HG02678 (cell line): ENCODE measurements at regions not wholly inside any gene's neighbourhood (a gene's known extent, or its start where the extent isn't known, plus 50 kb on each side); places are given as distances from the start of the nearest gene placed in this dataset.

Experiments used
- ATAC-seq: cut with Tn5 transposase; IDR thresholded peaks from one replicate; pipeline ENCODE4 v1.9.1; 2021; ENCODE audit warnings: mild to moderate bottlenecking, moderate library complexity; ENCODE audit not compliant: unreplicated experiment

DNA sequence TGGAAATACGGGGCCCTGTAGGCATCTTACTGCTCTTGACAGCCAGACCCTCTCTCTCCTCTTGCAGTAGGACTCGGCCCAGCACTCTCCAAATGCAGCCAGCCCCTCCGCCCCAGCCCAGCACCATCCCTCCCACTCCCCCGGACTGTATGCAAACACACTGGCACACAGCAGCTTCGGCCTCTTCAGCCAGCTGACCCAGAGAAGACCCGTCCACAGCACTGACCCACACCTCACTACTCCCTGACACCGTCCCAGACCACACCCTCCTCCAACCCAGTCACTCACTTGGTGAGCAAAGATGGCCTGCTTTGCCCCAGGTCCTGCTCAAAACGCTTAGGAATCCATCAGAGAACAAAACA lies 164.6 kb downstream of the IGLL1 start:
- no peak for ATAC-seq

DNA sequence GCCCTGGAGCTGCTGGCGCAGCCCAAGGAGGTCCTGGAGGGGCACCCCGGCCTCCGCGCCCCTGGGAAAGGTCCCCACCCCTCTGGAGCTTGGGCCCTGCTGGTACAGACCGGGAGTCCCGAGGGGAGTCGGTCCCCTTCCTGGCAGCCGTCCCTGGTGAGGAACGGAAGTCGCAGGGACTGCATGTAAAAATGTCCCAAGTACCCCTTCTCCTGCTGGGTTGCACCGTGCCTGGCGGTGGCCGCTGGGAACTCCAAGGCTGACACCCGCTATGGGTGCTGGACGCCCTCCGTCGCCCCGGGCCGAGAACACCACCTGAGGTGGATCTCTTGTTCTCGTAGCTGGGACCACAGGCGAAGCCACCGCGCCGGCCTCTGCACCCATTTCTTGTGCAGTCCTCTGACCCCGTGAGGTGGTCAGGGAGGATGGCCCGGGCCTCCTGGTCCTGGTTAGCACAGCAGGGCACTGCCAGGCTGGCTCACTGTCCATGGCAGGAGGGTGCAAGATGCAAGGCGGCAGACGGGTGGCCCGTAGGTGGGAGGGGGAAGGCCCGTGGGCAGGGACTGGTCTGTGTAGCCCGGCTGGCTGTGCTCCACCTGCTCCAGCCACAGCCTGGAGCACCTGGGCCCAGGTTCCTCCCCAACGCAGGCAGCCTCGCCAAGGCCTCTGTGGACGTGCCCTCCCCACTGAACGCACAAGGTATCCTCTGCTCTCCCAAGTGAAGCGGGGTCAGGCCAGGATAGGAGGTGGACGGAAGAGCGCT lies 165.2 kb downstream of the IGLL1 start:
- no peak for ATAC-seq

DNA sequence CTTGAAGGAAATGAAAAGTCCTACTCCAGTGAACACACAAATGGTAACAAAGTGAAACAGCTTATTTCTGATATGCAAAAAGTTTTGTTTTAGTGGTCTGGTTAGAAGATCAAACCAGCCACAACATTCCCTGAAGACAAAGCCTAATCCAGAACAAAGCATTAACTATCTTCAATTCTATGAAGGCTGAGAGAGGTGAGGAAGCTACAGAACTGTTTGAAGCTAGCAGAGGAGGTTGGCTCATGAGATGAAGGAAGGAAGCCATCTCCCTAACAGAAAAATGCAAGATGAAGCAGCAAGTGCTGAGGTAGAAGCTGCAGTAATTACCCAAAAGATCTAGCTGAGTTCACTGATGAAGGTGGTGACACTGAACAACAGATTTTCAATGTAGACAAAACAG lies 168.4 kb downstream of the IGLL1 start:
- ATAC-seq, result no peak

DNA sequence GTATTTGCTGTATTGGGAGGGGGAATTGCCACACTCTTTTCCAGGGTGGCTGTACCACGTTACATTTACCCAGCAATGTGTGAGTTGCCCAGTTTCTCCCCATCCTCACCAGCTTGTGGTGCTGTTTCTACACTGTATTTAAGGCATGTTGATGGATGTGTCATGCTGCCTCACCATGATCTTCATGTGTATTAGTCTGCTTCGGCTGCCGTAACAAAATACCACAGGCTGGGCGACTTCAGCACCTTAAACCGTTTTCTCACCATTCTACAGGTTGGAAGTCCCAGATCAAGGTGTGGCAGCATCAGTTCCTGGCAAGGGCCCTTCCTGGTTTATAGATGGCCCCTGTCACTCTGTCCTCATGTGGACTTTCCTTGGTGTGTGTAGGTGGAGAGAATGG lies 169.7 kb downstream of the IGLL1 start:
- ATAC-seq, result no peak

DNA sequence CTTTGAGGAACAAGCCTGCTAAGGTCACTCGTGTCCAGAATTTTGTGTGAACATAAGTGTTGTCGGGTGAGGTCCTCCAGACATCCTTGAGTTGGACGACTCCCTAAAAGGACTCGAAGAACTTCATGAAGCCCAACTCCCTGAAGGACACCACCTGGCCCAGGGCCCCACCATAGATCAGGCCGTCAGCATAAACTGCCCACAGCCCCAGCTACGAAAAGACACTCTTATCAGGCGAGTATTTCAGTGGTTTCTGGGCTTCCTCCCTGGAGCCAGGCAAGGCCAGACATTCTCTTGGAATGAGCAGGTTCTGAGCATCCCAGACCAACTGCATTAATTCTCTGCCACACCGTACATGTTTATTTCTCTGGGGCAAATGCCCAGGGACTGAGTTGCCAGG lies 170.1 kb downstream of the IGLL1 start:
- ATAC-seq, result no peak

DNA sequence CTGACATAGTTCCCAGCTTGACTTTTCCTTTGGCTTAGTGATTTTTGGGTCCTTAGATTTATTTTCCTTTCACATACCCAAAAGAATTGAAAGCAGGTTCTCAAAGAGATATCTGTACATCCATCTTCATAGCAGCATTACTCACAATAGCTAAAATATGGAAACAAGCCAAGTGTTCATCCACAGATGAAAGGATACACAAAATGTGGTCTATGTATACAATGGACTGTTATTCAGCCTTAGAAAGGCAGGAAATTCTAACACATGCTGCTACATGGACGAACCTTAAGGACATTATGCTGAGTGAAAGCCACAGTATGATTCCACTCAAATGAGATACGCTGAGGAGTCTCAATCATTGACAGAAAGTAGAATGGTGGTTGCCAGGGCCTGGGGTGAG lies 171.8 kb downstream of the IGLL1 start:
- ATAC-seq, result no peak

DNA sequence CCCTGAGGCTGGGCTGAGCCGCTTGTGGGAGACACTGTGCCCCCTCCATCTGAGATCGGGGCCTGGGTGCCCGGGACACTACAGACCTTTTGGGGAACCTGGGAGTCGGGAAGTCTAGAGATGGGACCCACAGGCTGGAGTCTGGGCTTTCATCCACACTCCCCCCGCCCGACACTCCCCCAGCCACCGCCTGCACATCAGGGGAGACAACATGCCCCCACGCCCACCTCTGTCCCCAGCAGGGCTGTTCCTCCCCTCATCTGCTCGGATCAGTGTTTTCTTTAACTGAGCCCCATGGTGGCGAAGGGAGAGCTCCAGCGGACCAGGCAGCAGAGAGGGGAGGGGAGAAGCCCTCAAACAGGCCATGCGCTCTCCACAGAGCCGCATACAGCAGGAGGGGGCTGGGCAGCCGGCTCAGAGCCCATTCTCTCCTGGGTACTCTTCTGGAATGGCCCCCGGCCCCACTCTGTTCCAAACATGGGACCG lies 174.7 kb downstream of the IGLL1 start:
- no peak for ATAC-seq

DNA sequence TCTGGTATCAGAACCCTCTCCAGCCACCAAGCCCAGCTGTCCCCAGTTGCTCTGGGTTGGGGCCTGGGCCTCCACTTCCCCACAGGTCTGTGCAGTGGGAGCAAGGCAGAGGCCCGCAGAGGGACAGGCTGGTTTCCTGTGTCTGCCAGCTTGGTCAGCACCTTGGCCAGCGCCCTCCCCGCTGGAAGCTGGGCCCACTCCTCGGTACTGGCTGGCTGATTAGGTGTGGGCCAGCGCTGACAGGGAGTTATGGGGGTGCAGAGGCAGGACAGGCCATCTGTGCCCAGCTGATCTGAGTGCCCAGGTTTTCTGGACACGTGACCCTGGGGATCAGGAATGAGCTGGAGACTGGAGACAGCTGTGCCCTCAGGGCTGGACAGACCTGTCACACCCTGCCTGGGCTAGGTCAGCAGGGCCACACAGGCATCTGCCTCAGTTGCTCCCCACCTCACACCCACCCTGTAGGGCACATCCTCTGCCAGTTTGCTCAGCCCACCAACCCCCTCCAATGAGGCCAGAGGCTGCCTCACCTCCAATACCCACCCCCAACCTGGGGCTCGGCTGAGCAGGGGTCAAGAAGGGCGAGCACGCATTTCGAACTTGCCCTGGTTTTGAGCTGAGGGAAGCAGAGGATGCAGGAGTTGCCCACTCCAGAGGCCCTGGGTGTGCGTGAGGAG lies 175.3 kb downstream of the IGLL1 start:
- no peak for ATAC-seq

DNA sequence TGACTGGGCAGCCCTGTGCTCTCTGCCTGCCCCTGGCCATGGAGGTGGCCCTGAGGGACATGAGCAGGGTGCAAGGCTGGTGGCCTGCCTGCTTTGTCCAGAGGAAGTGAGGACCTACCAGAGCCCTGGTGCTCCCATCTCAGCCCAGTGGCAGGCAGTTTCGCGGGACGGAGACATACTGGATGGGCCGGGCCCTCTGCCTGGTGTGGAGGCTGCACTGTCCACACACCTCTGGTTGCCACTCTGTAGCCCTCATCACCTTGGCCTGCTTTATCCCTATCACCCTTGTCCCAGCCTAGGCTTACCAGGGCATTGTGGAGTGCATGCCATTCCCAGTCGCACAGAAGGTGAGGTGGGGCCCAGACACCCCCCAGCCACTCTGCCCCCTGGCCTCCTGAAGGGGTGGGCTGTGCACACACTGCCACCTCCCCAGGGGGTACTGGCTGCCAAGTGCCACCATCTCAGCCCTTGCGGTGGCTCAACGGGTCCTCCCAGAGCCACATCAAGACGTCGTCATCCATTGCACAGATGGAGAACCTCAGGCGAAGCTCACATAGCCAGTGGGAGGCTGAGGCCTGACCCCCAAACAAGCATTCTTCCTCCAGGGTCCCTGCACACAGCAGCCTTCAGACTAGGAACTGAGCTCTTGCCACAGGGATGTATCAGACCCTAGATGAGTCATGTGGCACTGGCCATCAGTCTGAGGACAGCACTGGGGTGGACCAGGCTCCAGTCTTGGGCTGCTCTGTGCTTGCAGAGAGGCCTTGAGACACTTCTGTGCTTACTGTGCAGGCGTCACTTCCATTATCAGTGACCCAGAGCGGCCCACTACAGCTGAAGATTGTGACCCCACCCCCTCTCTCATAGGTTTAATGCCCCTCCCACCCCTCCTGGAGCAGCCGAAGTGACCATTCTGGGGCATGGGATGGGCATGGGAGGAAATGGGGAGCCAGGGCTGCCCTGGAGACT lies 176.1 kb downstream of the IGLL1 start:
- no peak for ATAC-seq

DNA sequence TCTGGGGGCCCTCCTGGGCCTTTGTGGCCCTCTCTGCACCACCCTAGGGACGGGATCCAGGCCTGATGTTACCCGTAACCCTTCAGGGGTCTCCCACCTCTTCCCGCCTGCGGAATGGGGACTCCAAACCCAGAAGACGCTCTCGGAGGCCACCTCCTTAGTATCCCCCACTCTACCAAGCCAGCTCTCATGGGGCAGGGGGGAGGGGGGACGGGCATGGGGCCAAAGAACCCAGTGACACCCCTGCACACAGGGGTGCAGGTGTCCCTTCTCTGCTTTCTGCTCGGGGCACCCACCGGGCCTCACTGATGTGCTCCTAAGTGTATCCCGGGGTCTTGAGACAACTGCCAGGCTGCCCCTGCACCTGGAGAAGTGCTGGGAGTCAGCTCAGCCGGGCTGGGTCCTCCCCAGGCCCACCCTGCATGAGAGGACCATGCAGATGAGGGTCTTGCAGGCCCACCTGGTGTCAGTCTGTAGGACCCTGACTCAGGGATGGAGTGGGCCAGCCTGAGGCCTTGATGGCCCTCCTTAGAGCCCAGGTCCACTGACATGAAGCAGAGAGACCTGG lies 176.9 kb downstream of the IGLL1 start:
- no peak for ATAC-seq

DNA sequence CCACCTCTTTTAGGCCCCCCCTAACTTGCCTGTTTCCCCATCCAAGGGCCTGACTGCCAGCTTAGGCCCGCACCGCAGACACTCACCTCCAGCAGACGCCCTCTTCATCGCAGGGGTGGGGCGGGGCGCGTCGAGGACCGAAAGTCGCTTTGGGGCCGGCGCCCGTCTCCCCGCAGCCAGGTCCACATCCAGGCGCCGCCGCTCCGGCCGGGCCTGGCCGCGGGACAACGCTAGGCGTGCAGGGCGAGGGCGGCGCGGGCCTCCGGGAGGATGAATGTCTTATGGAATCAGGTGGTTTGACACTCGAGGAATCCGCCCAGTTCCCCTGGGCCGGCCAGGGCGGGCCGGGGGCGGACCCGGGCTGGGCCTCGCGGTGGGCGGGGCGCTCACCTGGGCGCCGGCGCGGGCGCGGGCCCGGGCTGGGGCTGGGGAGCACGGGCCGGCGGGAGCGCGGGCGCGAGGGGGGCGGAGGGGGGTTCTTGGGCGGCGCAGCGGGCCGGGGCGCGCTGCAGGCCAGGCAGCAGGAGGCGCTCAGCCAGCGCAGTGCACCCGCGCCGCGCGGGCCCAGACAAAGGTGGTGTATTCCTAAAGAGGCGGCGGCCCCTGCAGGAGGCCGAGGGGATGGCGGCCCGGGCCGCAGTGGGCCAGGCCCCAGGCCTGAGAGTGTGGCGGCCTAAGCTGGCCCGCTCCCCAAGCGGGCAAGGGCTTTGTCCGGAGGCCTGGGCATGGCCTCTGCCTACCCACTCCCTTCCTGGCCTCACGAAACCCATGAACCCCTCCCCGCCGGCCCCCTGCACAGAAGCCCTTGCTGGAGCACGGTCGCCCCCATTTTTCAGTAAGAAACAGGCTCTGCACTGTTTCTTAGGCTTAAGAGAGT lies 177.6 kb downstream of the IGLL1 start:
- peak; percentile 55 for ATAC-seq

DNA sequence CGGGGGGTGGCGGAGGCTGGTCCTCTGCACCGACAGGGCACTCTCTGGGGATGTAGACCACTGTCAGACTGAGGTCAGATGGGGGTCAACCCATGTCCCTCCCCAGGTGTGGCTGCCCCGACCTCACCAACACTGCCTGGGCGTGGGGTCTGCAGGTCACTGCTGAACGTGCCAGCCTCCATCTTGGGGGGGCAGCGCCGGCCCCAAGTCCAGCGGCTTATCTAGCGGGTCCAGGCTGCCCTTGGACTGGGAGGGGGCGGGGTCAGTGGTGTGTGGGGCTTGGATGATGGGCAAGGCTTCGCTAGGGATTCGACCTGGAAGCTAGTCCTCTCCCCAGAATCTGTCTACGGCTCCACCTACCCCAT lies 178.2 kb downstream of the IGLL1 start:
- no peak for ATAC-seq

DNA sequence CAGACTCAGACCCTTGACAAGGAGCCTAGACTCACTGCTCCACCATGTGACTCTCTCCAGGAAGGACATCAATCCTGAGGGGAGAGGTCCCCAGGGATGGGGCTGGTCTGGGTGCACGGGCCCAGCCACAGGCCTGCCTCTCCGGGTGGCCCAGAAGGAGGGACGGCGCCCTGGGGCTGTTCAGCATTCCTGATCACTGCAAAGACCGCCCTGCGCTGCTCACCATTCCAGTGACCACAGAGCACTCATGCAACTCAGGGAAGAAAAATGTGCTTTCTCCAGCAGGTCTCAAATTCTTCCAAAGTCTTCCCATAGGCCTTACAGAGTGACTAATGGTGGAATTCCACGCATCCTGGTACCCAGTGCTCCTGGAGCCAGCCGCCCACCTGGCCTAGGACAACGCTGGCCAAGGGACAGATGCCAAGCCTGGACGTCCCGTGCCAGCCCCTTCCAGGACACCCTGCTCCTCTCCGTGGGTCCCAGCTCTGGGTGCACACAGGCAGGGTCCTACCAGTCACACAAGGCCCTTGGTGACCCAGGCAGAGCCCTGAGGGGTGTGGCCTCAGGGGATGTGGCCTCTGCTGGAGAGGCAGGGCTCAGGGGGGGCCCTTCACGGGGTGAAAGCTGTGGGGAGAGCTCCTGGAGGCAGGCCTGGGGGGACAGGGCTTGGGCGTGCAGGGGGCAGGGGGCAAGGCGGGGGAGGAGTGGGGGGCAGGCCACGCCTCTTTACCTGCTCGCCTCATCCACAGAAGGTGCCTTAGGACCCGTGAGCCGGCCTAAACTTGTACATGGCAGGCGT lies 178.8 kb downstream of the IGLL1 start:
- no peak for ATAC-seq

DNA sequence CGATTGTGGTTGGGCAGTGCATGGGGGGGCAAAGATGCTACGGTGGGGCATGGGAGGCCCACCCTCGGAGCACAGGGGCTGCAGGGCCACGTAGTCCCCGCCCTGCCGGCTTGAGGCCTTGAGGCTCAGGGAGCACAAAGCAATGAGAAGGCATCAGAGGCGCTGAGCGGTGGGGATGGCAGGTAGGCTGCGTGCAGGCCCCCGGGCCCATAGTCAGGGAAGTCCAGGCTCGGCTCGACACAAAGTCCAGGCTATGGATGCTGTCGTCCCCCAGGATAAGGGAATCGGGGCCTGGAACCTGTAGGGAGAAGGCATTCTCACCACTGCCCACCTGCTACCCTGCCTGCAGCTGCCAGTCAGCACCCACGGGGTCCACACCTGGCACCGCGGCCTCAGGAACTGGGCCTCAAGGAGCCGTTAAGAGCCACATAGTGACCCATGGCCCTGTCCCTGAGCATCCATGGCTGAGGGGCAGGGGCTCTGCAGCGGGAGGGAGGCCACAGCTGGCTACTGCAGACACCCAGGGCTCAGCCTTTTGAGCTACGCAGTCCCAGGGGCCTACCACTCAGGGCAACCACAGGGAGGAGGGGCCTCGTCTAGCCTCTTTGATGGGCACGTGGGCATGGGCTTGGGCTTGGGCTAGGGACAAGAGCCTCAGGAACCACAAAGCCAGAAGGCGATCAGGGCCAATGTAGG lies 179.7 kb downstream of the IGLL1 start:
- no peak for ATAC-seq

DNA sequence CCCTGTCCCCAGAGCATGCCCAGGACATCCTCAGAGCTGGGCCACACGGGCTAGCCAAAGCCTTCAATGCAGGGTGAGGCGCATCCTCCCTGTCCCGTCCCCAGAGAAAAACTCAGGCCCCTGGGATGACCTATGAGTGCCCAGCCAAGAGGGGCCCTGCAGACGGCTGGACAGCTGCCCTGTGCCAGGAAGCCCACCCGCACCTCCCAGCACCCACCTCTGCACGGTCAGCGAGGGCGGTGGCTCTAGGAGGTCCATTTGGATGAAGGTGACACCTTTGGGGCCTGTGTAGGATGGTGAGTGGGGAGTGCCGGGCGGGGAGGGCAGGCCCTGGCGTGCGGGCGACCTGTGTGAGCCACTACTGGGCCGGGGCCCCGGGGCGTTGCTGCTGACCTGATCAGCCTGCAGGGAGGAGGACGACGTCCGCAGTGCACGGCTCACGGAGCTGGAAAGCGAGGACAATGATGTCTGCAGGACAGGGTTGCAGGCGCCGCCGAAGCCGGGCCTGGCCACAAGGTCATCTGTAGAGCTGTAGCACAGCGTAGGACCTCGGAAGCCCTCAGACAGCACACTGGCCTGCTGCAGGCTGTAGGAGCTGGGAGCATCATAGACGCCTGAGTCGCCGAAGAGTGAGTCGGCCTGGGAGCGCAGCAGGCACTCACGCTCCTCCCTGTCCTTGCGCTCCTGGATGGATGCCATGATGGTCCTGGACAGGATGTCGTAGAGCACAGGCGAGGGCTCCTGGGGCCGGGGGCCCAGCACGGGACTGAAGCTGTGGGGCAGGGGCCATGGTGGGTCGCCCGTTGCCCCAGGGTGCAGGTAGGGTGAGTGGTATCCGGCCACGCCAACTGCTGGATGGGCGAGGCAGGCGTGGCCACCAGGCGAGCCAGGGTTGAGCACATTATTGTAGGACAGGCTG lies 180.5 kb downstream of the IGLL1 start:
- ATAC-seq, result no peak

DNA sequence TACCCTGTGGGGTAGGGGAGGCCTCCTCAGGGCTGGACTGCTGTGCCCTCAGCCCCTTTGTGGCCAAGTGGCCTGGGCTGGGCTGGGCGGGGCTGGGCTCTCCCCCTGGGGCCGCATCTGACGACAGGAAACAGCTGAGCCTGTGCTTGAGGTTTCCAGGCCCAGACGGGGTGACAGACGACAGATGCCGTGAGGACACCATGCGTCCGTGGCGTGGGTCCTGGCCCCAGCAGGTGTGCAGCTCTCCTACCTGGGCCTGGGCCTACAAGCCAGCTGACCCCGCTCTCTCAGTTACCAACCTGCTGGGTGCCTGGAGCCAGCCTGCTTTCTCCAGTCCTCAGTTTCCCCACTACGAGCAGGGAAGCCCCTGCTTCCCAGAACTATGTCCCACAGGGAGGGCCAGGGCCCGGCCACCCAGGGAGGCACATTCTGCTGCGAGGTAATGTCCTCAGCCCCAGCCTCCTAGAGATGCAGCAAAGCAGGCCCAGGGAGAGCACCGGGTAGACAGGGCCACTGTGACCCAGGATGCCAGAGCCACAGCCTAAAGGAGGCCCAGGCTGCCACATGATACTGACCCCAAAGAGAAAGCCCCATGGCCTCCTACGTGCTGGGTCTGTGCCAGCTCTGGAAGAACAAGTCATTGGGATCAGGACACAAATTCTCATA lies 181.3 kb downstream of the IGLL1 start:
- ATAC-seq, result no peak
